ENCODE measurements at regions not wholly inside any gene's neighbourhood (a gene's known extent, or its start where the extent isn't known, plus 50 kb on each side); places are given as distances from the start of the nearest gene placed in this dataset.

DNA sequence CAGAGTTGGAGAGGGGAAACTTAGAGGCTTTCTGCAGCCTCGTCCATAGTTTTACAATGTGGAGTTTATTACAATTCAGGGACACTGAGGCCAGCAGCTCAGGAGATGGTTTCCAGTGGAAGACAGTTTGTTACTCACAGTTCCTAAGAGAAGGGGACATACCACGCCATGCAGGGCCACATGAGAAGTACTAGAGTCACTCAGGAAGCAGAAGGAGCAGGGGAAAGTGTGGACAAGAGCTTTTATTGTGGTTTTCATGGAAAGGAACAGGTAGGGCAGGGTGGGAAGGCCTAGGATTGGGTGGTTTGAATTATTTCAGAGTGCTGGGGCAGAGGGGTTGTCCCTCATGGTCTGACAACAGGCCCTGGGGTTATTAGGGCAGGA, 292.1 kb upstream of the IGFBP3 start:
- Histone ChIP-seq H3K4me3 (ENCODE audit: insufficient read depth, low read length) (no peak overlapping the region), H3K4me1 (ENCODE audit: insufficient read depth, low read length) (no peaks in the 10 kb centered on the region), H3K36me3 (ENCODE audit: insufficient read depth, low read length) (no peaks in the 10 kb centered on the region), H3K27me3 (ENCODE audit: insufficient read depth, low read length) (no peaks in the 10 kb centered on the region), H3K4me2 (ENCODE audit: insufficient read depth, low read length) (no peak overlapping the region), H3K9me3 (ENCODE audit: low read depth, low read length) (no peaks in the 10 kb centered on the region), H2AFZ (ENCODE audit: low read length) (no peak overlapping the region), H3K27ac (ENCODE audit: low read depth, low read length) (no peak overlapping the region), H4K20me1 (ENCODE audit: insufficient read depth, low read length) (no peaks in the 10 kb centered on the region), H3K79me2 (ENCODE audit: insufficient read depth, low read length) (no peaks in the 10 kb centered on the region)
- TF ChIP-seq, protein P1, sequence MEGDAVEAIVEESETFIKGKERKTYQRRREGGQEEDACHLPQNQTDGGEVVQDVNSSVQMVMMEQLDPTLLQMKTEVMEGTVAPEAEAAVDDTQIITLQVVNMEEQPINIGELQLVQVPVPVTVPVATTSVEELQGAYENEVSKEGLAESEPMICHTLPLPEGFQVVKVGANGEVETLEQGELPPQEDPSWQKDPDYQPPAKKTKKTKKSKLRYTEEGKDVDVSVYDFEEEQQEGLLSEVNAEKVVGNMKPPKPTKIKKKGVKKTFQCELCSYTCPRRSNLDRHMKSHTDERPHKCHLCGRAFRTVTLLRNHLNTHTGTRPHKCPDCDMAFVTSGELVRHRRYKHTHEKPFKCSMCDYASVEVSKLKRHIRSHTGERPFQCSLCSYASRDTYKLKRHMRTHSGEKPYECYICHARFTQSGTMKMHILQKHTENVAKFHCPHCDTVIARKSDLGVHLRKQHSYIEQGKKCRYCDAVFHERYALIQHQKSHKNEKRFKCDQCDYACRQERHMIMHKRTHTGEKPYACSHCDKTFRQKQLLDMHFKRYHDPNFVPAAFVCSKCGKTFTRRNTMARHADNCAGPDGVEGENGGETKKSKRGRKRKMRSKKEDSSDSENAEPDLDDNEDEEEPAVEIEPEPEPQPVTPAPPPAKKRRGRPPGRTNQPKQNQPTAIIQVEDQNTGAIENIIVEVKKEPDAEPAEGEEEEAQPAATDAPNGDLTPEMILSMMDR (IDR thresholded peaks at IDR 0.05; ENCODE audit: extremely low read depth, low read depth, low read length) = no peak
- DNase-seq (ENCODE audit: insufficient read length, low spot score, missing footprints) = peak; percentile 4

DNA sequence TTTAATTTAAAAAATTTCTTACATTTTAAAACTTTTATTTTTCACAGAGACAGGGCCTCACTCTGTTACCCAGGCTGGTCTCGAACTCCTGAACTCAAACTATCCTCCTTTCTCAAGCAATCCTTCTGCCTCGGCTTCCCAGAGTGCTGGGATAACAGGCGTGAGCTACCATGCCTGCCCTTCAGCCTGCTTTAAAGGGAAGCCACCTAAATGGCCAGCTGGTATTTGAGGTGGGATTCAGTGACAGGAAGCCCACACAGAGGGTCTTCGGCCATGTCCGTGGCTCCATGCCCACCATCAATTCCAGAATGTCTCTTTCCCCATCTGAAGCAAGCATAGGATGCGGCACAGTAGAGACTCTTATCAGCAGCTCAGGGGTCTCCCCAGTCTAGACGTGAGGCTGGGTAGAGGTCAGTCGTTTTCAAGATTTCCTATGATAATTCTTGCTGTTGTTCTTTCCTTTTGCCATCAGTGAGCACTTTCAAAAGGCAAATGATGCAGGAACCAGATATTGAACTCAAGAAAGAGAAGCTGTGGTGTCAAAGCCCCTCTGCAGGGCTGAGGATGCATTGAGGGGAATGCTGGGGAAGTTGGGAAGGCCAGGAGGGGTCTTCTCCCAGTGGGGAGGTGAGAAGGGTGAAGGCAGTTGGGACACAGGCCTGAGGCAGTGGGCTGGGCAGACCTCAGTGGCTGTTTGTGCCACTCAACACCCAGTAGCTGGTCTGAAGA, 291.5 kb upstream of the IGFBP3 start:
- TF ChIP-seq, protein P1 (IDR thresholded peaks at IDR 0.05; ENCODE audit: extremely low read depth, low read depth, low read length) = no peak
- Histone ChIP-seq H3K27ac (ENCODE audit: low read depth, low read length) (no peak overlapping the region), H4K20me1 (ENCODE audit: insufficient read depth, low read length) (no peaks in the 10 kb centered on the region), H2AFZ (ENCODE audit: low read length) (no peak overlapping the region), H3K4me2 (ENCODE audit: insufficient read depth, low read length) (no peak overlapping the region), H3K4me3 (ENCODE audit: insufficient read depth, low read length) (no peak overlapping the region), H3K9me3 (ENCODE audit: low read depth, low read length) (no peaks in the 10 kb centered on the region), H3K36me3 (ENCODE audit: insufficient read depth, low read length) (no peaks in the 10 kb centered on the region), H3K4me1 (ENCODE audit: insufficient read depth, low read length) (no peaks in the 10 kb centered on the region), H3K27me3 (ENCODE audit: insufficient read depth, low read length) (no peaks in the 10 kb centered on the region), H3K79me2 (ENCODE audit: insufficient read depth, low read length) (no peaks in the 10 kb centered on the region)
- DNase-seq (ENCODE audit: insufficient read length, low spot score, missing footprints) = no peak

DNA sequence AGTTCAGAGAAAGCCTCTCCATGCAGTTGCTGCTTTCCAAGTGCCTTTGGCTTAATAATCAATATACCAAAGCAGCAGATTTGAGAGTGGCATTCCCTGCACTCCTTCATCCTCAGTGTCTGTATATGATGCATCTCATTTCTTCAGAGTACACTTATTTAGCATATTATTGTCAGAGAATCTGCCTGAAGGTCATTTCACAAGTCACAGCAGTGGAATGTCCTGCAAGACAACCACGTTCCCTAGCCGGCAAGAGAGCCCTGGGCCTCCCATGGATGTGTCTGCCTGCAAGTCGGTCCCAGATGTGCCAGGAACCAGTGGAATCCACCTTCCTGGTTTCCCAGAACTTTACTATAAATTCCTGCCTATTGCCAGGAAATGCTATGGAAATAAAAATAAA, 289.4 kb upstream of the IGFBP3 start:
- H3K4me3 ChIP-seq (ENCODE audit: insufficient read depth, low read length) = no peak overlapping the region
- no peaks in the 10 kb centered on the region for H4K20me1 ChIP-seq (ENCODE audit: insufficient read depth, low read length)
- H3K4me1 ChIP-seq (ENCODE audit: insufficient read depth, low read length) = no peaks in the 10 kb centered on the region
- TF ChIP-seq, protein P1 (IDR thresholded peaks at IDR 0.05; ENCODE audit: extremely low read depth, low read depth, low read length) = no peak
- H3K27me3 ChIP-seq (ENCODE audit: insufficient read depth, low read length) = no peaks in the 10 kb centered on the region
- H3K9me3 ChIP-seq (ENCODE audit: low read depth, low read length) = no peaks in the 10 kb centered on the region
- no peak overlapping the region for H2AFZ ChIP-seq (ENCODE audit: low read length)
- H3K4me2 ChIP-seq (ENCODE audit: insufficient read depth, low read length) = no peak overlapping the region
- no peak for DNase-seq (ENCODE audit: insufficient read length, low spot score, missing footprints)
- no peaks in the 10 kb centered on the region for H3K79me2 ChIP-seq (ENCODE audit: insufficient read depth, low read length)
- H3K27ac ChIP-seq (ENCODE audit: low read depth, low read length) = no peak overlapping the region
- H3K36me3 ChIP-seq (ENCODE audit: insufficient read depth, low read length) = no peaks in the 10 kb centered on the region

DNA sequence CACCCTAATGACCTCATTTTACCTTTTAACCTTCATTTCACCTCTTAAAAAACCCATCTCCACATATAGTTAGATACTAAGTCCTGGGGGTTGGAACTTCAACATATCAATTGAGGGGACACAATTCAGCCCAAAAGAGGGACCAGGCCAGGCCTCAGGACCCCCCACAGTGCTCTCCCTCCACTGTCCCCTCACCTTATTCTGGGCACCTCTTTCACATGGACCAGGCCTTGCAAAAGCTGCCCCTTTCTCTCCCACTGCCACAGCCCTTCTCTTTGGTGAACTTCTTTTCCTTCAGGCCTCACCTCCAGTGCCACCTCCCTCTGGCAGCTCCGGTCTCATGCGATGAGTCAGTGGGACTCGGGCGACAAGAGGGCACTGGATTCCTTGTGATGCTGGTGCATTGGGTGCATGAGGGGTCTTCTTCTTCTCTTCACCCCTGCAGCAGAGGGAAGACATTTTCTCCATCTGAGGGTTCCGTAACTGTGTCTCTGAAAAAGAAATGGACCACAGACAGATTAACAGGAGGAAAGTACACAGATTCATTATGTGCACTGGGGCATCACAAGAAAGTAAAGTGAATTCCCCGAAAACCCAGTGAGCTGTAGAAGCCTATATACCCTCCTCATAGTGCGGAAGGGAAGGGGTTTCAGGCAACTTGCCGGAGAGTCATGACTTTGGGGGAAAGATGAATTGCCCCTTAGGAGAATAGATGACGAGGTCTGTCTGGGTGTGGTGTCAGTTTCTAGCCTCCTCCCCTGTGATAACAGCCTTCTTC, 288.7 kb upstream of the IGFBP3 start:
- Histone ChIP-seq H3K79me2 (ENCODE audit: insufficient read depth, low read length) (no peaks in the 10 kb centered on the region), H3K4me1 (ENCODE audit: insufficient read depth, low read length) (no peaks in the 10 kb centered on the region), H3K27ac (ENCODE audit: low read depth, low read length) (no peak overlapping the region), H3K9me3 (ENCODE audit: low read depth, low read length) (no peaks in the 10 kb centered on the region), H3K36me3 (ENCODE audit: insufficient read depth, low read length) (no peaks in the 10 kb centered on the region), H3K27me3 (ENCODE audit: insufficient read depth, low read length) (no peaks in the 10 kb centered on the region), H3K4me3 (ENCODE audit: insufficient read depth, low read length) (no peak overlapping the region), H3K4me2 (ENCODE audit: insufficient read depth, low read length) (no peak overlapping the region), H2AFZ (ENCODE audit: low read length) (no peak overlapping the region), H4K20me1 (ENCODE audit: insufficient read depth, low read length) (no peaks in the 10 kb centered on the region)
- TF ChIP-seq, protein P1 (IDR thresholded peaks at IDR 0.05; ENCODE audit: extremely low read depth, low read depth, low read length) = no peak
- no peak for DNase-seq (ENCODE audit: insufficient read length, low spot score, missing footprints)

Measured in osteoblast (primary cell).